Right lobe of liver (tissue), 4 donors: ENCODE measurements at regions not wholly inside any gene's neighbourhood (a gene's known extent, or its start where the extent isn't known, plus 50 kb on each side); places are given as distances from the start of the nearest gene placed in this dataset.
"Not testable (repeated sequence)": the region's sequence is repeated elsewhere in the genome, so short reads cannot be mapped to it uniquely, and the experiment has no call there.

Experiments
- POLR2A ChIP-seq: fragments of 450-650 bp; IDR thresholded peaks from one replicate; pipeline ENCODE4 v1.6.1; 2017; ENCODE audit warnings: antibody characterized with exemption, mild to moderate bottlenecking
- TF ChIP-seq, protein P1 (sequence below), 4 donors: fragments of 200-600 bp in 3 of 4; fragments of 450-650 bp in 1 of 4; IDR thresholded peaks; one replicate each; pipeline versions ENCODE4 v1.5.1 to v1.8.0; 2016 to 2022; ENCODE audit warnings: antibody characterized with exemption in 4 of 4, mild to moderate bottlenecking in 2 of 4
- donor health status: DM: no; HTN: no; CAD: no.
- donor health status: DM: no; HTN: no; CAD: no.
- donor health status: DM: no; HTN: yes; CAD: no.

DNA sequence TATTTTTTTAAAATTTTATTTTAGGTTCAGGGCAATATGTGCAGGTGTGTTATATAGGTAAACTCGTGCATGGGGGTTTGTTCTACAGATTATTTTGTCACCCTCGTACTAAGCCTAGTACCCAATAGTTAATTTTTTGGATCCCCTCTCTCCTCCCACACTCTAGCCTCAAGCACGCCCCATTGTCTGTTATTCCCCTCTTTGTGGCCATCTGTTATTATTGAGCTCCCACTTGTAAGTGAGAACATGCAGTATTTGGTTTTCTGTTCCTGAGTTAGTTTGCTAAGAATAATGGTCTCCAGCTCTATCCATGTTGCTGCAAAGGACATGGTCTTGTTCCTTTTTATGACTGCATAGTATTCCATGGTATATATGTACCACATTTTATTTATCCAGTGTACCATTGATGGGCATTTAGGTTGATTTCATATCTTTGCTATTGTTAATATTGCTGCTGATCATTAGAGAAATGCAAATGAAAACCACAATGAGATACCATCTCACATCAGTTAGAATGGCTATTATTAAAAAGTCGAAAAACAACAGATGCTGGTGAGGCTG is 753.7 kb upstream of the CTNND2 start:
- TF ChIP-seq, protein P1, sequence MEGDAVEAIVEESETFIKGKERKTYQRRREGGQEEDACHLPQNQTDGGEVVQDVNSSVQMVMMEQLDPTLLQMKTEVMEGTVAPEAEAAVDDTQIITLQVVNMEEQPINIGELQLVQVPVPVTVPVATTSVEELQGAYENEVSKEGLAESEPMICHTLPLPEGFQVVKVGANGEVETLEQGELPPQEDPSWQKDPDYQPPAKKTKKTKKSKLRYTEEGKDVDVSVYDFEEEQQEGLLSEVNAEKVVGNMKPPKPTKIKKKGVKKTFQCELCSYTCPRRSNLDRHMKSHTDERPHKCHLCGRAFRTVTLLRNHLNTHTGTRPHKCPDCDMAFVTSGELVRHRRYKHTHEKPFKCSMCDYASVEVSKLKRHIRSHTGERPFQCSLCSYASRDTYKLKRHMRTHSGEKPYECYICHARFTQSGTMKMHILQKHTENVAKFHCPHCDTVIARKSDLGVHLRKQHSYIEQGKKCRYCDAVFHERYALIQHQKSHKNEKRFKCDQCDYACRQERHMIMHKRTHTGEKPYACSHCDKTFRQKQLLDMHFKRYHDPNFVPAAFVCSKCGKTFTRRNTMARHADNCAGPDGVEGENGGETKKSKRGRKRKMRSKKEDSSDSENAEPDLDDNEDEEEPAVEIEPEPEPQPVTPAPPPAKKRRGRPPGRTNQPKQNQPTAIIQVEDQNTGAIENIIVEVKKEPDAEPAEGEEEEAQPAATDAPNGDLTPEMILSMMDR (IDR thresholded peaks at IDR 0.05), result not testable (repeated sequence)
- not testable (repeated sequence) for TF ChIP-seq POLR2A
